GM12891 (cell line): ENCODE measurements at regions not wholly inside any gene's neighbourhood (a gene's known extent, or its start where the extent isn't known, plus 50 kb on each side); places are given as distances from the start of the nearest gene placed in this dataset.

Experiments used
- POLR2A ChIP-seq: IDR thresholded peaks from 2 replicates; pipeline ENCODE4 v1.6.1; 2011; ENCODE audit warnings: low read depth, low read length, control low read depth
- TAF1 ChIP-seq: IDR thresholded peaks from 2 replicates; pipeline ENCODE4 v1.6.1; 2011; ENCODE audit warnings: low read depth, low read length, control low read depth

GRCh38 chr5:166302166-166302565 lies 1989.3 kb upstream of the WWC1 start:
- TF ChIP-seq POLR2A: no peak
- TF ChIP-seq TAF1: no peak
